Activated naive CD4-positive, alpha-beta T cell treated with anti-CD3 and anti-CD28 coated beads, Interleukin-2, amount 50 U/mL, for 24 hours (primary cell): ENCODE measurements at regions not wholly inside any gene's neighbourhood (a gene's known extent, or its start where the extent isn't known, plus 50 kb on each side); places are given as distances from the start of the nearest gene placed in this dataset.
"Not testable (repeated sequence)": the region's sequence is repeated elsewhere in the genome, so short reads cannot be mapped to it uniquely, and the experiment has no call there.

ENCODE experiments used
- H3K27ac Mint-ChIP-seq: one replicate; pipeline ENCODE4 v1.8.0; 2021; ENCODE audit warnings: mild to moderate bottlenecking, mixed read lengths
- H3K27me3 Mint-ChIP-seq: one replicate; pipeline ENCODE4 v1.8.0; 2021; ENCODE audit warnings: mixed read lengths
- H3K36me3 Mint-ChIP-seq: one replicate; pipeline ENCODE4 v1.8.0; 2021; ENCODE audit warnings: mixed read lengths
- H3K4me1 Mint-ChIP-seq: one replicate; pipeline ENCODE4 v1.8.0; 2021; ENCODE audit warnings: mixed read lengths
- H3K4me3 Mint-ChIP-seq: one replicate; pipeline ENCODE4 v1.8.0; 2021; ENCODE audit warnings: mild to moderate bottlenecking, mixed read lengths
- H3K9me3 Mint-ChIP-seq: one replicate; pipeline ENCODE4 v1.8.0; 2021; ENCODE audit warnings: mixed read lengths

- not testable (repeated sequence) for H3K4me1 Mint-ChIP-seq, H3K27me3 Mint-ChIP-seq, H3K27ac Mint-ChIP-seq, H3K9me3 Mint-ChIP-seq, H3K36me3 Mint-ChIP-seq, H3K4me3 Mint-ChIP-seq
Observed at GRCh38 chr2:21239749-21240148, 116.0 kb downstream of the TDRD15 start.

- H3K4me3 Mint-ChIP-seq: no peak overlapping the region
- no peaks in the 10 kb centered on the region for H3K9me3 Mint-ChIP-seq
- H3K36me3 Mint-ChIP-seq: no peaks in the 10 kb centered on the region
- H3K4me1 Mint-ChIP-seq: no peaks in the 10 kb centered on the region
- peaks cover 3% of the 10 kb centered on the region for H3K27me3 Mint-ChIP-seq
- no peak overlapping the region for H3K27ac Mint-ChIP-seq
Observed at GRCh38 chr2:21244161-21244560, 120.4 kb downstream of the TDRD15 start.

DNA sequence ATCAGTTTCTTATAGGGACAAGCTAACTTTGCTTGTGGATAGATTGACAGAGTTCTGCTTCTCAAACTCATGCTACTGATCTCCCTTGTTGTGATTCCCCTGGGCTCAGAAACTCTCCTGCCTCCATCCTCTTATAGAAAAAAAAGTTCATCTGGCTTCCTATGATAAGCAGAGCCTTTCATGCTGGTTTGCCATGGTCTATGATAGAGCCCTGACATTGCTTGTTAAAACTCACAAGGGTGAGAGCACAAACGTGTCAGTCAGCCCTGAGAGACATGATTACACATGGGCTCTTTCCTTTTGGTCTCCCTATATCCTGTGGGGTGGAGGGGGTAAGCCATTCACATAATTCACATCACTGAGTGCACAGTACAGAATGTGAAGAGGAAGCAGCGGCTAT lies 121.8 kb downstream of the TDRD15 start:
- H3K36me3 Mint-ChIP-seq: no peaks in the 10 kb centered on the region
- H3K4me1 Mint-ChIP-seq: no peaks in the 10 kb centered on the region
- peaks cover 3% of the 10 kb centered on the region for H3K27me3 Mint-ChIP-seq
- H3K4me3 Mint-ChIP-seq: no peak overlapping the region
- H3K27ac Mint-ChIP-seq: no peak overlapping the region
- H3K9me3 Mint-ChIP-seq: no peaks in the 10 kb centered on the region

- Mint-ChIP-seq H3K4me3 (no peak overlapping the region), H3K9me3 (no peaks in the 10 kb centered on the region), H3K27me3 (peaks cover 1% of the 10 kb centered on the region), H3K36me3 (no peaks in the 10 kb centered on the region), H3K4me1 (no peaks in the 10 kb centered on the region), H3K27ac (no peak overlapping the region)
Observed at GRCh38 chr2:21249367-21249766, 125.6 kb downstream of the TDRD15 start.

- Mint-ChIP-seq H3K9me3 (no peaks in the 10 kb centered on the region), H3K27me3 (peaks cover 1% of the 10 kb centered on the region), H3K4me3 (no peak overlapping the region), H3K27ac (no peak overlapping the region), H3K4me1 (no peaks in the 10 kb centered on the region), H3K36me3 (no peaks in the 10 kb centered on the region)
Observed at GRCh38 chr2:21250673-21251072, 126.9 kb downstream of the TDRD15 start.

GRCh38 chr2:21251216-21251980 lies 127.6 kb downstream of the TDRD15 start:
- Mint-ChIP-seq H3K4me1 (no peaks in the 10 kb centered on the region), H3K27ac (no peak overlapping the region), H3K9me3 (no peaks in the 10 kb centered on the region), H3K36me3 (no peaks in the 10 kb centered on the region), H3K4me3 (no peak overlapping the region), H3K27me3 (peaks cover 1% of the 10 kb centered on the region)

DNA sequence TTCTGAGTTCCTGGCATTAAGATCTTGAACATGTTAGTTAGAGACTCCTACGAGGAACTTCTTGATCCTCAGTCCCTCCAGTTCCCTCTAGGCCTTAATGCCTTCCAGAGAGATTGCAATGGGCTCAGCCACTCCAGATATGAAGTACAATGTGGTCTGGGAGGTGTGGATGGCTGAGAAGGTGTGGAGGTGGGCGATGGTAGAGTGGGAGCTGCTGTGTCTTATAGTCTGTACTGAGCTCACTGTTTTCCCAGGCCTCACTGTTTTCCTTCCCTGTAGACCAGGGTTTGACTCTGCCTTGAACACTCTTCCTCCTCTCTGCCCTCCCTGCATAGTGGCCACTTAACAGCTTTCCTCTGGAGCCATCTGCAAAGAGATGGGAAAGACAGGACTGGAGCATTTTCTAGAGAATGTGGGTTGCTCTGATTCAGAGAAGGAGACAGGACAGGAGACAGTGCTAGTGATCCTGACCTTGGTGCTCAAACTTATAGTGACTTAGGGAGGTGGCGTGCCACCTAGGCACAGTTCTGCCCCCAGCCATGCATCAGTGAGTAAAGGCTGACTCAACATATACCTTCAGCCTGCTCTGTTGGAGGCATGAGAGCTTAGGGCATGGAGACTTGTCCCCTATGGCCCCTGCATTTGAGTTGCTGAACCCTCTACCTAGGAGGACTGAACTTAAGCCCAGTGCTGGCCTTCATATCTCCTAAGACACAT lies 129.7 kb downstream of the TDRD15 start:
- Mint-ChIP-seq H3K9me3 (no peaks in the 10 kb centered on the region), H3K27ac (no peak overlapping the region), H3K36me3 (no peaks in the 10 kb centered on the region), H3K4me3 (no peak overlapping the region), H3K4me1 (no peaks in the 10 kb centered on the region), H3K27me3 (no peaks in the 10 kb centered on the region)

DNA sequence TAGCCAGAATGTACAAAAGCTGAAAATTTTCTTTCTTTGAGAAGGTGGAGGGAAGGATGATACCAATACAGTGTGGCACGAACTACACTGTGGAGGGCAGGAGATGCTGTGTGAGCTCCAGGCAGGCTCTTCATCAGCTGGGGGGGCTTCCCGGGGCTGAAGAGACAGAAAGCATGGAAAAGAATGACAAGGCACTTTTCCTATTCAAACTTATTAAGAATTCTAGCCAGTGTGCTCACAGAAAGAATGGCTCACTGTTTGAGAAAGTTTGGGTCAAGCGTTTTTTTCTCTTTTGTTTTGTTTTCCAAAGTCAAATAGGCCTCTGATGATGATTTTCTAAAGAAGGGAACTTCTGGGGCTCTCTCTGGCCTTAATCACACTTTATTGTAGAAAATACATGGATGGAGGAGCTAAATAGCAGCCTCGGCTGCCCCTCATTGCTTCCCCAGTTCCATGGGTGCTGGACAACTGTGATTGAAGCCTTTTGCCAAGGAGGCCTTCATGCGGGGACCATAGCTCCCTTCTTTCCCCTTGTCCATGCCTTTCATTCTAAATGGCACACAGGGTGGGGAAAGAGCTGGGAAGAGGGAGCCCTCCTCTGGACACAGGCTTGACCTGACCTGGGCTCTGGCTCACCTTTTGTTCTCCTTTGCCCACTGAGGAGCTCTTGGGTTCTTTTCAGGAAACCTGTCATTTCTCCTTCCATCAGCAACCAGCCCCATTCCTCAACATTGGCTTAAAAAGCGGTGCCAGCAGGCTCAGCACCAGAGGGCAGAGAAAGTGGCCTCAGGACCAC lies 130.6 kb downstream of the TDRD15 start:
- H3K4me1 Mint-ChIP-seq: no peaks in the 10 kb centered on the region
- no peaks in the 10 kb centered on the region for H3K27me3 Mint-ChIP-seq
- H3K4me3 Mint-ChIP-seq: no peak overlapping the region
- no peak overlapping the region for H3K27ac Mint-ChIP-seq
- H3K36me3 Mint-ChIP-seq: no peaks in the 10 kb centered on the region
- no peaks in the 10 kb centered on the region for H3K9me3 Mint-ChIP-seq

GRCh38 chr2:21256006-21256405 lies 132.2 kb downstream of the TDRD15 start:
- Mint-ChIP-seq H3K36me3 (no peaks in the 10 kb centered on the region), H3K4me3 (no peak overlapping the region), H3K27me3 (no peaks in the 10 kb centered on the region), H3K27ac (no peak overlapping the region), H3K9me3 (no peaks in the 10 kb centered on the region), H3K4me1 (no peaks in the 10 kb centered on the region)

- no peak overlapping the region for H3K4me3 Mint-ChIP-seq
- no peaks in the 10 kb centered on the region for H3K36me3 Mint-ChIP-seq
- no peaks in the 10 kb centered on the region for H3K4me1 Mint-ChIP-seq
- no peaks in the 10 kb centered on the region for H3K9me3 Mint-ChIP-seq
- no peaks in the 10 kb centered on the region for H3K27me3 Mint-ChIP-seq
- no peak overlapping the region for H3K27ac Mint-ChIP-seq
Observed at GRCh38 chr2:21257621-21258020, 133.9 kb downstream of the TDRD15 start.

- Mint-ChIP-seq H3K36me3 (no peaks in the 10 kb centered on the region), H3K4me3 (no peak overlapping the region), H3K4me1 (no peaks in the 10 kb centered on the region), H3K9me3 (no peaks in the 10 kb centered on the region), H3K27ac (no peak overlapping the region), H3K27me3 (no peaks in the 10 kb centered on the region)
Observed at GRCh38 chr2:21258082-21258481, 134.3 kb downstream of the TDRD15 start.

GRCh38 chr2:21260311-21260710 lies 136.5 kb downstream of the TDRD15 start:
- Mint-ChIP-seq H3K27ac (no peak overlapping the region), H3K9me3 (no peaks in the 10 kb centered on the region), H3K27me3 (no peaks in the 10 kb centered on the region), H3K36me3 (no peaks in the 10 kb centered on the region), H3K4me1 (no peaks in the 10 kb centered on the region), H3K4me3 (no peak overlapping the region)

- H3K36me3 Mint-ChIP-seq: no peaks in the 10 kb centered on the region
Observed at GRCh38 chr2:21261591-21261990, 137.8 kb downstream of the TDRD15 start.

GRCh38 chr2:21262426-21262940 lies 138.7 kb downstream of the TDRD15 start:
- Mint-ChIP-seq H3K27me3 (no peaks in the 10 kb centered on the region), H3K4me1 (no peaks in the 10 kb centered on the region), H3K4me3 (no peak overlapping the region), H3K36me3 (no peaks in the 10 kb centered on the region), H3K27ac (no peak overlapping the region), H3K9me3 (no peaks in the 10 kb centered on the region)

More at GRCh38 chr2:21261591-21261990, 137.8 kb downstream of the TDRD15 start:
- Mint-ChIP-seq H3K4me1 (no peaks in the 10 kb centered on the region), H3K9me3 (no peaks in the 10 kb centered on the region), H3K27me3 (no peaks in the 10 kb centered on the region), H3K27ac (no peak overlapping the region), H3K4me3 (no peak overlapping the region)

- Mint-ChIP-seq H3K9me3 (no peaks in the 10 kb centered on the region), H3K4me1 (no peaks in the 10 kb centered on the region), H3K27ac (no peak overlapping the region), H3K4me3 (no peak overlapping the region), H3K36me3 (no peaks in the 10 kb centered on the region), H3K27me3 (no peaks in the 10 kb centered on the region)
Observed at GRCh38 chr2:21263622-21264021, 139.9 kb downstream of the TDRD15 start.

DNA sequence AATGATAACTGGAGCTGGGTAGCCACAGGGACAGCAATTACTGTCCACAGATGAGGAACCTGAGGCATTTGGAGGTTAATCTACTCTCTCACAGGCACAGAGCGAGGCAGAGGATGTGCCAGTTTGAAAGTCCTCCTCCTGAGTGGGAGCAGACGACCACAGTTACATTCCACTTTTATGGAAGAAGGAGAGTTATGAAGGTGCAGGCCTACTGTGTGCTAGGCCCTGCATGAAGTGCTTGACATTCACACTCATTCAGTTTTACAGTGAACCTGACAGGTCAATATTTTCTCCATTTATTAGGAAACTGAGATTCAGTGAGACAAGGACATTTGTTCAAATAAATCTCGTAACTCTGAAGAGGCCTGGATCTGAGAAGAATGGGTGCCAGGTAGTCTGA lies 142.0 kb downstream of the TDRD15 start:
- Mint-ChIP-seq H3K4me1 (no peaks in the 10 kb centered on the region), H3K4me3 (no peak overlapping the region), H3K27ac (no peak overlapping the region), H3K27me3 (no peaks in the 10 kb centered on the region), H3K36me3 (no peaks in the 10 kb centered on the region), H3K9me3 (no peaks in the 10 kb centered on the region)
